Hippocampal formation (tissue), 2 donors: ENCODE measurements at regions not wholly inside any gene's neighbourhood (a gene's known extent, or its start where the extent isn't known, plus 50 kb on each side); places are given as distances from the start of the nearest gene placed in this dataset.

Experiments used
- DNase-seq, 2 donors: peaks; one replicate each; lab custom pipeline; 2025; lab: John Stamatoyannopoulos, UW

- DNase-seq = no peak
Observed at GRCh38 chr7:42987648-42988214, 55.6 kb downstream of the MRPL32 start.

- no peak for DNase-seq
Observed at GRCh38 chr7:42991024-42991423, 58.8 kb downstream of the MRPL32 start.

GRCh38 chr7:42991913-42992591 is 59.9 kb downstream of the MRPL32 start:
- no peak for DNase-seq

GRCh38 chr7:42993038-42993437 is 60.9 kb downstream of the MRPL32 start:
- DNase-seq = no peak

GRCh38 chr7:42994096-42994495 is 61.9 kb downstream of the MRPL32 start:
- DNase-seq = no peak

GRCh38 chr7:42997611-42998010 is 65.4 kb downstream of the MRPL32 start:
- no peak for DNase-seq

GRCh38 chr7:43004082-43004481 is 71.9 kb downstream of the MRPL32 start:
- no peak for DNase-seq

- no peak for DNase-seq
Observed at GRCh38 chr7:43006008-43006407, 73.8 kb downstream of the MRPL32 start.

- DNase-seq = no peak
Observed at GRCh38 chr7:43010061-43010460, 77.9 kb downstream of the MRPL32 start.

GRCh38 chr7:43011879-43012278 is 79.7 kb downstream of the MRPL32 start:
- no peak for DNase-seq

GRCh38 chr7:43014406-43014805 is 82.2 kb downstream of the MRPL32 start:
- DNase-seq = no peak

GRCh38 chr7:43015301-43015700 is 83.1 kb downstream of the MRPL32 start:
- DNase-seq = no peak

- DNase-seq = no peak
Observed at GRCh38 chr7:43018446-43018845, 86.3 kb downstream of the MRPL32 start.

GRCh38 chr7:43021431-43021830 is 89.3 kb downstream of the MRPL32 start:
- DNase-seq = no peak

GRCh38 chr7:43022008-43022407 is 89.8 kb downstream of the MRPL32 start:
- no peak for DNase-seq

- no peak for DNase-seq
Observed at GRCh38 chr7:43033369-43033768, 79.1 kb upstream of the HECW1 start.

- no peak for DNase-seq
Observed at GRCh38 chr7:43034535-43035002, 77.9 kb upstream of the HECW1 start.

GRCh38 chr7:43037531-43037930 is 74.9 kb upstream of the HECW1 start:
- no peak for DNase-seq

GRCh38 chr7:43038254-43038653 is 74.2 kb upstream of the HECW1 start:
- peak in 1 of 2 donors; percentile 1 for DNase-seq

GRCh38 chr7:43039346-43039745 is 73.1 kb upstream of the HECW1 start:
- DNase-seq = no peak

GRCh38 chr7:43040461-43040860 is 72.0 kb upstream of the HECW1 start:
- DNase-seq = no peak

- no peak for DNase-seq
Observed at GRCh38 chr7:43041105-43041504, 71.3 kb upstream of the HECW1 start.

GRCh38 chr7:43041724-43042123 is 70.7 kb upstream of the HECW1 start:
- no peak for DNase-seq

GRCh38 chr7:43042302-43042701 is 70.1 kb upstream of the HECW1 start:
- DNase-seq = no peak
